Inferior parietal cortex (tissue), 1 donor: ENCODE measurements at regions not wholly inside any gene's neighbourhood (a gene's known extent, or its start where the extent isn't known, plus 50 kb on each side); places are given as distances from the start of the nearest gene placed in this dataset.
"Not testable (repeated sequence)": the region's sequence is repeated elsewhere in the genome, so short reads cannot be mapped to it uniquely, and the experiment has no call there.

Experiments
- DNase-seq: peaks from one replicate; pipeline ENCODE4 v3.0.0-alpha.2; 2016; ENCODE audit errors: extremely low spot score

DNA sequence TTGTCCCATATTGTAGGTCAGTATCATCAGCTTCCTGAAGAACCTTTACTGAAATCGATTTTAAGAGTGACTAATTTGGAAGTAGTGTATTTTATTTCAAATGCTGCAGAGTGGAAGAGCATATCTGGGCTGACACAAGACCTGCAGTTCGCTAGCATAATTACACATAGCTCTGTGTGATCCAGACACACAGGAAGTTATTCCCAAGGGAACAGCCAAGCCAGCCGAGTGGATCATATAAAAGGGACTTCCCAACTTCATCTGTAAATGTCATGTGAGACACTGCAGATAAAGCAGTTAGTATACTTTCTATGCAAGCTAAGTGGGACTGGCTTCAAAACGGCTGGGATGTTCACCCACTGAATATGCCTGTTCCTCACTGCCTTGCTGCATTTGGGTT is 760.4 kb downstream of the SLITRK1 start:
- no peak for DNase-seq

DNA sequence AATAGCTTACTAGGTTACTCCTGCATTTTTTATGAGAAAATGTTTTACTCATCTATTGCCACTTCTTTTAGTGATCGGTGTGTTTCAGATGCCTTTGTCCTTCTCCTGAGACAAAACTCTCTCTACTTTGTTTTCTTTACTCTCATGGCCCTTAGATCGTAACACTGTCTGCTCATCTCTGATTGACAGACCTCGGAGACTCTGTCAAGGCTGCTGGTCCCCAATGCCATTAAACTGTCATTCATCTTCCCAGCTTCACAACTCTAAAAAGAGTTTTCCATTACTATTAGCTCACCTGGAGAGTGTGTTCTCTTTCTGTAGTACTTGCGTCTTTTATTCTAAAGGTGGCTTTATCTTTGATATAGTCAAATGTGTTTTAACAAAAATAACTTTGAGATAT is 765.2 kb downstream of the SLITRK1 start:
- no peak for DNase-seq

DNA sequence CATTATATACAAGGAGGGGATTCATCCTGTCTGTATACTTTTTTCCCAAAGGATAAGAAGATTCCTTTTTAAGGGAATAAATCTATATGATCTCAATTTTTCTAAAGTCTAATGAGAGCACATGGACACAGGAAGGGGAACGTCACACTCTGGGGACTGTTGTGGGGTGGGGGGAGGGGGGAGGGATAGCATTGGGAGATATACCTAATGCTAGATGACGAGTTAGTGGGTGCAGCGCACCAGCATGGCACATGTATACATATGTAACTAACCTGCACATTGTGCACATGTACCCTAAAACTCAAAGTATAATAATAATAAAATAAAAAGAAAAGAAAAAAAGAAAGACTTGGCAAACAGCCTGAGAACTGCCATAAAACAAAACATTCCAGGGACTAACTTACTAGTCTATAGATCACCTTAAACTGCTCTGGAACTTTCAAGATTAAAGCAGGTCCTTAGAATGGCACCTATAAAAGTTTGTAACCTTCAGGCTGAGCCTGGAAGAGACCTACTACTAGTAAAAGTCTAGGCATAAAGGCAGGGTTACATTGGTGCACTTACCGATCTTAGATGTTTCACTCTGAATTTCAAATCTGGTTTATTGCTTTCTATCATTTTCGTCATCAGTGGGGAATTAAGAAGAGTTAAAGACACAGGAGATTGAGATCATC is 780.6 kb downstream of the SLITRK1 start:
- DNase-seq: not testable (repeated sequence)

- DNase-seq: no peak
These were observed 782.0 kb downstream of the SLITRK1 start for GRCh38 chr13:83100237-83100636.

DNA sequence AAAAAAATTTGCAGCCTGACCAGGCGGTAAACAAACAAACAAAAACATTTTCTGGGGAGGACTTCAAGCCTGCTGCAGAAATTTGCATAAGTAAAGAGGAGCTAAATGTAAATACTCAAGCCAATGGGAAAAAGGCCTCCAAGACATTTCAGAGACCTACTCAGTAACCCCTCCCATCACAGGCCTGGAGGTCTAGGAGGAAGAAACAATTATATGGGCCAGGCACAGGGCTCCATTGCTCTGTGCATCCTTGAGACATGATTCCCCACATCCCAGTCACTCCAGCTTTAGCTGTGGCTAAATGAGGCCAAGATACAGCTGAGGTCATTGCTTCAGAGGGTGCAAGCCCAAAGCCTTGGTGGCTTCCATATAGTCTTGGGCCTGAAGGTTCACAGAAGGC is 793.4 kb downstream of the SLITRK1 start:
- DNase-seq: no peak

DNA sequence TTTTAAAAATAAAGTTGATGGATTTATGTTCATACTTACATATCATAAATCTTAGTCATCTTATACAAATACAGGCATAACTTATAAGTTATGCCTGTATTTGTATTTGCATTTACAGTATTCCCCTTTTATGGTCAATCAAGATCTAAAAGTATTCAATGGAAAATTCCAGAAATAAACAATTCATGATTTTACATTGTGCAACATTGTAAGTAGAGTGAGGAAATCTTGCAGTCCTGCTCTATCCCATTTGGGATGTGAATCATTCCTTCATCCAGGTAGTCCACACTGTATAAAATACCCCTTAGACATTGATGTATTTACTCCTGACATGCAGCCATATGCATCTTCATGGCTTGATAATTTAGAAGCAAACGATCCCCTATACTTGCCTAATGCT is 795.3 kb downstream of the SLITRK1 start:
- DNase-seq: no peak

- no peak for DNase-seq
These were observed 796.2 kb downstream of the SLITRK1 start for GRCh38 chr13:83086088-83086487.

GRCh38 chr13:83085186-83085900 is 796.9 kb downstream of the SLITRK1 start:
- DNase-seq: no peak

DNA sequence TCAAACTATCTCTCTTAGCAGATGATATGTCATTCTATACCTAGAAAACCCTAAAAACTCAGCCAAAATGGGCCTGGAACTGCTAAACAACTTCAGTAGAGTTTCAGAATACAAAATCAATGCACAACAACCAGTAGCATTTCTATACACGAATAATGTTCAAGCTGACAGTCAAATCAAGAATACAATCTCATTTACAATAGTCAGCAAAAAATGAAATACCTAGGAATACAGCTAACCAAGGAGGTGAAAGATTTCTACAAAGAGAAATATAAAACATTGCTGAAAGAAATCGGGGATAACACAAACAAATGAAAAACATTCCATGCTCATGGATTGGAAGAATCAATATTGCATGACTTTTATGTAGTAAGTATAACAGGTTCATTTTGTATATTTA is 804.8 kb downstream of the SLITRK1 start:
- DNase-seq: no peak

DNA sequence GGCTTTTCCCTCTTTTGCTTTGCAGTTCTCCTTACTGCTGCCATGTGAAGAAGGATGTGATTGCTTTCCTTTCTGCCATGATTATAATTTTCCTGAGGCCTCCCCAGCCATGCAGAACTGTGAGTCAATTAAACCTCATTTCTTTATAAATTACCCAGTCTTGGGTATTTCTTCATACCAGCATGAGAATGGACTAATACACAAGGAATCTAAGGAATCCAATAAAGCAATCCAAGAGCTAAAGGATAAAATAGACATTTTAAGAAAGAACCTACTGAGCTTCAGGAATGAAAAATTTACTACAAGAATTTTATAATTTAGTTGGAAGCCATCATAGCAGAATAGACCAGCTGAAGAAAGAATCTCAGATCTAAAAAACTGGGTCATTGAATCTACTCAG is 808.3 kb downstream of the SLITRK1 start:
- DNase-seq: not testable (repeated sequence)

GRCh38 chr13:83065108-83065507 is 817.2 kb downstream of the SLITRK1 start:
- DNase-seq: no peak

DNA sequence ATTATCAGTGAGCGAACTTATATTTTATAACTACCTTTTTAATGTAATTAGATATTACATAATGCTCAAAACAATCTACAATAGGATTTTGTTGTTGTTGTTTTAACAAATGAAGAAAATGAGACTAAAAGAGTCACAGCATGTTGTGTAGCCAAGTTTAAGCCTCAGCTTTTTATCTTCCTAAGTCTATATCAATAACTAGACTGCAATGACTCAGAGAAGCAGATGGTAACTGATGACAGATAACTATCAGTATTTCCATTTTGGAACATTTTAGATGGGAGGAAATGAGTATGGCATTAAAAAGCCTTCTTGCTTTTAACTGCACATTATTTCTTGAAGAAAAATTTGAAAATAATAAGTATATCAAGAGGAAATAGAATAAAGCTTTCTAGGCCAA is 825.2 kb downstream of the SLITRK1 start:
- DNase-seq: no peak

- no peak for DNase-seq
These were observed 826.0 kb downstream of the SLITRK1 start for GRCh38 chr13:83056269-83056668.

GRCh38 chr13:83048419-83048818 is 833.9 kb downstream of the SLITRK1 start:
- no peak for DNase-seq

DNA sequence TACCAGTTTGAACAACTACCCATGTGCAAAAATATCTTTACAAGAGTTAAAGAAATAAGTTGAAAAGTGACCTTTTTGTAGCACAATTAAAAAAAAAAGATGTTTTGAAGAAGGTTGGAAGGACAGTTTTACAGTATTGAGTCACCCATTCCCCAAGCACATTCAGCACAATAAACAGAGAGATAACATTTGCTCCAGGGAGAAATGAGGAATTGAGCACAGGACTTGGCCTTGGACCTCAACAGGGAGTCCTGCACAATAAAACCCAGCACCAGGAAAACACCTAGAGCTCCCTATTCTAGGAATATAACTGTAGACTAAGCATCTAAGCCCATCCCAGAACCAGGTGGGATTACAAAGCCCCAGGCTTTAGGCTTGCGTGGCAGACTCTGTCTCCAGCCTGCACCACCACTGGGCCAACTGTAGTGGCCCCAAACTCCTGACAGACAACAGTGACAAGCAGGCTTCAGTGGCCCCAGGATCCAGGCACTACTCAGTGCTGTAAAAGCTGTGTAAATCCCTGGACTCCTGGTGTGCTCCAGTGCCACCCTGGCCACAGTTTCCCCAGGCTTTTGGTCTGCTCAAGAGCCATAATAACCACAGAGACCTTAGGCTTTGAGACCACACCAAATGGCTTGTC is 857.2 kb downstream of the SLITRK1 start:
- no peak for DNase-seq

DNA sequence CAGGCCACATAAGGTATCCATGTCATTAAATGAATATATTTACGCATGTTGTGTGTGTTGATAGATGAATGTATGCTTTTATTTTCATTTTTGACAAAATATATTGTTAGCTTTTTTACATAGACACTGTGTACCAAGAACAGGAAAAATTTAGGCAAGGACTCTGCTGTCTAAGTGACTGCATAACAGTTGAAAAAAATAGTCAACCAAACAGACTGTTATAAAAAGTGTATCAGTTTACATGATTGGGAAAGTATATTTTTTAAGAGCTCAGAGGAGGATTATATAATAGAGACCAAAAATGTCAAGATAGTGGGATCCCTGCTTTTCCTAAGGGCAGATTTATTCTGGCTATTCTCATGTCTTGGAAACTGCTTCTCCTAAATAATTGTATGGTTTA is 858.0 kb downstream of the SLITRK1 start:
- DNase-seq: no peak

GRCh38 chr13:83019986-83020385 is 862.3 kb downstream of the SLITRK1 start:
- DNase-seq: no peak

DNA sequence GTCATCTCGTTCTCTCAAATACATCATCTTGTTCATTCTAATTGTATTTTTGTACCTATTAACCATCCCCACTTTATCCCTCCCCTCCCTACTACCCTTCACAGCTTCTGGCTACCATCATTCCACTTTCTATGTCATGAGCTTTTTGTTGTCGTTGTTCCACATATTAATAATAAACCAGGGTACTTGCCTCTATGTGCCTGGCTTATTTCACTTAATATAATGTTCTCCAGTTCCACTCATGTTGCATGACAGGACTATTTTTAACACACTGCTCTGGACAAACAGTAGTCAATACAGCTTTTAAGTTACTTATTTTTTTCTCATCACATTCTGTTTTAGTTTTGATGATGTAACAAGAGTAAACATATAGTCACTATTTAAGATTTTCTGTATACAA is 872.3 kb downstream of the SLITRK1 start:
- no peak for DNase-seq

GRCh38 chr13:83008212-83008929 is 873.9 kb downstream of the SLITRK1 start:
- DNase-seq: no peak

- DNase-seq: no peak
These were observed 875.0 kb downstream of the SLITRK1 start for GRCh38 chr13:83007226-83007625.

- DNase-seq: no peak
These were observed 879.1 kb downstream of the SLITRK1 start for GRCh38 chr13:83003185-83003584.

DNA sequence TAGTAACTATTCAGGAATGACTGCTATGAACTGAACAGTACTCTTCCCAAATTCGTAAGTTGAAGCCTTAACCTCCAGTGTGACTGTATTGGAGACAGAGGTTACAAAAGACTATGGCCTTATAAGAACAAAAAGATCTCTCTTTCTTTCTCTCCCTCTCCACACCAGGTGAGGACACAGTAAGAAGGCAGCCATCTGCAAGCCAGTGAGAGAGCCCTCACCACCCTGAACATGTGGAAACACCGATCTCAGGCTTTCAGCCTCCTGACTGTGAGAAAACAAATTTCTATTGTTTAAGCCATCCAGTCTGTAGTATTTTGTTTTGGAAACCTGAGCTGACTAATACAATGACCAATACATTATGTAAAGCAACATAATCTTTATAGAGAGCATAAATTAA is 888.9 kb downstream of the SLITRK1 start:
- no peak for DNase-seq
